SK-N-MC (cell line): ENCODE measurements at regions not wholly inside any gene's neighbourhood (a gene's known extent, or its start where the extent isn't known, plus 50 kb on each side); places are given as distances from the start of the nearest gene placed in this dataset.

Experiments
- DNase-seq: peaks from one replicate; pipeline ENCODE4 v3.0.0-alpha.2; 2011; ENCODE audit warnings: low read depth, low spot score
- H3K27ac ChIP-seq: fragments of 200-600 bp; sonication (generic); 2 replicates; pipeline ENCODE4 v1.5.1; 2016; ENCODE audit warnings: mixed run types
- H3K36me3 ChIP-seq: fragments of 200-600 bp; sonication (generic); 2 replicates; pipeline ENCODE4 v1.6.1; 2017; ENCODE audit warnings: antibody characterized with exemption, low read length, mixed read lengths; ENCODE audit not compliant: insufficient read depth
- H3K4me3 ChIP-seq: fragments of 200-600 bp; sonication (generic); 2 replicates; pipeline ENCODE4 v1.5.1; 2016
- H3K9ac ChIP-seq: fragments of 200-600 bp; sonication (generic); 2 replicates; pipeline ENCODE4 v1.8.0; 2017; ENCODE audit warnings: mixed run types, mixed read lengths; ENCODE audit not compliant: insufficient read length
- H3K9me3 ChIP-seq: fragments of 200-600 bp; sonication (generic); 2 replicates; pipeline ENCODE4 v1.6.1; 2017; ENCODE audit warnings: low read depth, mild to moderate bottlenecking, antibody characterized with exemption, low read length, moderate library complexity, mixed read lengths
- EZH2 ChIP-seq: fragments of 200-600 bp; sonication (generic); IDR thresholded peaks from one replicate; pipeline ENCODE4 v1.6.1; 2017; ENCODE audit warnings: antibody characterized with exemption
- FOXP2 ChIP-seq: optimal IDR thresholded peaks from 2 replicates; pipeline ENCODE3; 2011; ENCODE audit warnings: mild to moderate bottlenecking, moderate library complexity; ENCODE audit not compliant: insufficient read depth; ENCODE audit errors: extremely low read length, control extremely low read depth
- POLR2AphosphoS5 ChIP-seq: IDR thresholded peaks from 2 replicates; pipeline ENCODE4 v1.6.1; 2012; ENCODE audit warnings: mild to moderate bottlenecking, low read depth, low read length, borderline replicate concordance

GRCh38 chr9:113705306-113705927 is 170.7 kb upstream of the ZNF618 start:
- DNase-seq: no peak
- TF ChIP-seq EZH2: no peak
- no peak for TF ChIP-seq FOXP2
- no peak for TF ChIP-seq POLR2AphosphoS5

GRCh38 chr9:113705928-113706519 is 170.1 kb upstream of the ZNF618 start:
- no peak overlapping the region for H3K27ac ChIP-seq

More at GRCh38 chr9:113705306-113705927, 170.7 kb upstream of the ZNF618 start:
- no peak overlapping the region for H3K27ac ChIP-seq
- H3K9ac ChIP-seq: no peak overlapping the region
- no peaks in the 10 kb centered on the region for H3K36me3 ChIP-seq
- no peak overlapping the region for H3K4me3 ChIP-seq
- H3K9me3 ChIP-seq: 0 out of 2 replicates have a peak, but pooled peaks cover 3% of the 10 kb centered on the region

GRCh38 chr9:113707953-113708695 is 168.0 kb upstream of the ZNF618 start:
- Histone ChIP-seq H3K27ac (no peak overlapping the region), H3K9ac (no peak overlapping the region)
- DNase-seq: no peak

More at GRCh38 chr9:113705928-113706519, 170.1 kb upstream of the ZNF618 start:
- H3K9ac ChIP-seq: no peak overlapping the region
- TF ChIP-seq EZH2: no peak
- no peak for TF ChIP-seq POLR2AphosphoS5
- TF ChIP-seq FOXP2: no peak
- 0 out of 2 replicates have a peak, but pooled peaks cover 3% of the 10 kb centered on the region for H3K9me3 ChIP-seq
- DNase-seq: no peak
- H3K36me3 ChIP-seq: no peaks in the 10 kb centered on the region
- no peak overlapping the region for H3K4me3 ChIP-seq

GRCh38 chr9:113708821-113709713 is 167.0 kb upstream of the ZNF618 start:
- no peak overlapping the region for H3K9ac ChIP-seq
- H3K27ac ChIP-seq: no peak overlapping the region
- H3K36me3 ChIP-seq: no peaks in the 10 kb centered on the region
- H3K4me3 ChIP-seq: no peak overlapping the region
- no peak for DNase-seq
- TF ChIP-seq EZH2: no peak
- TF ChIP-seq POLR2AphosphoS5: no peak
- H3K9me3 ChIP-seq: 0 out of 2 replicates have a peak, but pooled peaks cover 3% of the 10 kb centered on the region

More at GRCh38 chr9:113707953-113708695, 168.0 kb upstream of the ZNF618 start:
- Histone ChIP-seq H3K4me3 (no peak overlapping the region), H3K36me3 (no peaks in the 10 kb centered on the region), H3K9me3 (0 out of 2 replicates have a peak, but pooled peaks cover 3% of the 10 kb centered on the region)
- no peak for TF ChIP-seq EZH2
- TF ChIP-seq FOXP2: no peak
- no peak for TF ChIP-seq POLR2AphosphoS5

GRCh38 chr9:113709721-113710120 is 166.4 kb upstream of the ZNF618 start:
- Histone ChIP-seq H3K9me3 (0 out of 2 replicates have a peak, but pooled peaks cover 3% of the 10 kb centered on the region), H3K27ac (no peak overlapping the region), H3K9ac (no peak overlapping the region), H3K36me3 (no peaks in the 10 kb centered on the region), H3K4me3 (no peak overlapping the region)
- TF ChIP-seq EZH2 (no peak), POLR2AphosphoS5 (no peak), FOXP2 (no peak)
- DNase-seq: no peak

GRCh38 chr9:113711251-113711650 is 164.9 kb upstream of the ZNF618 start:
- Histone ChIP-seq H3K36me3 (no peaks in the 10 kb centered on the region), H3K9ac (no peak overlapping the region), H3K27ac (no peak overlapping the region), H3K4me3 (no peak overlapping the region), H3K9me3 (0 out of 2 replicates have a peak, but pooled peaks cover 3% of the 10 kb centered on the region)
- TF ChIP-seq FOXP2: no peak
- TF ChIP-seq POLR2AphosphoS5: no peak
- no peak for TF ChIP-seq EZH2
- no peak for DNase-seq

- Histone ChIP-seq H3K9ac (no peak overlapping the region), H3K9me3 (no peaks in the 10 kb centered on the region), H3K36me3 (no peaks in the 10 kb centered on the region), H3K27ac (no peak overlapping the region), H3K4me3 (no peak overlapping the region)
- TF ChIP-seq EZH2 (no peak), FOXP2 (no peak), POLR2AphosphoS5 (no peak)
- DNase-seq: no peak
These were observed 164.1 kb upstream of the ZNF618 start for GRCh38 chr9:113712053-113712452.
